ENCODE measurements at regions not wholly inside any gene's neighbourhood (a gene's known extent, or its start where the extent isn't known, plus 50 kb on each side); places are given as distances from the start of the nearest gene placed in this dataset.
"Not testable (repeated sequence)": the region's sequence is repeated elsewhere in the genome, so short reads cannot be mapped to it uniquely, and the experiment has no call there.

- ATAC-seq: not testable (repeated sequence)
Observed at GRCh38 chr5:155586808-155587207, 573.3 kb downstream of the KIF4B start.

GRCh38 chr5:155587458-155587857 lies 573.9 kb downstream of the KIF4B start:
- ATAC-seq: no peak
- TF ChIP-seq ZNF565 (CRISPR knock-in tag; conservative IDR thresholded peaks at IDR 0.05; ENCODE audit: low read depth) (no peak), TOX (CRISPR knock-in tag; IDR thresholded peaks at IDR 0.05; ENCODE audit: borderline replicate concordance) (no peak), GLIS3 (CRISPR knock-in tag; IDR thresholded peaks at IDR 0.05) (no peak), TSHZ2 (CRISPR knock-in tag; IDR thresholded peaks at IDR 0.05) (no peak), CREB5 (CRISPR knock-in tag; IDR thresholded peaks at IDR 0.05; ENCODE audit: low read depth) (no peak), ZFP3 (CRISPR knock-in tag; IDR thresholded peaks at IDR 0.05) (no peak), BACH2 (CRISPR knock-in tag; IDR thresholded peaks at IDR 0.05; ENCODE audit: borderline replicate concordance) (no peak)

- ATAC-seq: no peak
- no peak for TF ChIP-seq ZC3H10 (CRISPR knock-in tag; IDR thresholded peaks at IDR 0.05)
- TF ChIP-seq OSR1 (CRISPR knock-in tag; IDR thresholded peaks at IDR 0.05): no peak
- TF ChIP-seq CSDC2 (CRISPR knock-in tag; IDR thresholded peaks at IDR 0.05): no peak
- TF ChIP-seq BACH2 (CRISPR knock-in tag; IDR thresholded peaks at IDR 0.05; ENCODE audit: borderline replicate concordance): no peak
- TF ChIP-seq ZNF70 (CRISPR knock-in tag; IDR thresholded peaks at IDR 0.05): no peak
- no peak for TF ChIP-seq TCF4 (CRISPR knock-in tag; IDR thresholded peaks at IDR 0.05; ENCODE audit: borderline replicate concordance)
Observed at GRCh38 chr5:155591273-155591672, 577.7 kb downstream of the KIF4B start.

GRCh38 chr5:155594270-155594669 lies 580.7 kb downstream of the KIF4B start:
- no peak for TF ChIP-seq CSDC2 (CRISPR knock-in tag; IDR thresholded peaks at IDR 0.05)
- TF ChIP-seq ZC3H10 (CRISPR knock-in tag; IDR thresholded peaks at IDR 0.05): no peak

GRCh38 chr5:155595791-155596190 lies 582.2 kb downstream of the KIF4B start:
- TF ChIP-seq ZNF565 (CRISPR knock-in tag; conservative IDR thresholded peaks at IDR 0.05; ENCODE audit: low read depth): no peak

More at GRCh38 chr5:155594270-155594669, 580.7 kb downstream of the KIF4B start:
- ATAC-seq: no peak

GRCh38 chr5:155598552-155598951 lies 585.0 kb downstream of the KIF4B start:
- ATAC-seq: no peak
- TF ChIP-seq ZNF8 (CRISPR knock-in tag; IDR thresholded peaks at IDR 0.05) (no peak), ARNTL (CRISPR knock-in tag; IDR thresholded peaks at IDR 0.05; ENCODE audit: borderline replicate concordance, low read depth) (no peak), TSHZ2 (CRISPR knock-in tag; IDR thresholded peaks at IDR 0.05) (no peak), PPARA (CRISPR knock-in tag; IDR thresholded peaks at IDR 0.05; ENCODE audit: borderline replicate concordance) (no peak), TOX (CRISPR knock-in tag; IDR thresholded peaks at IDR 0.05; ENCODE audit: borderline replicate concordance) (no peak), ZC3H10 (CRISPR knock-in tag; IDR thresholded peaks at IDR 0.05) (no peak)

More at GRCh38 chr5:155595791-155596190, 582.2 kb downstream of the KIF4B start:
- ATAC-seq: no peak

- ATAC-seq: no peak
- TF ChIP-seq TSHZ2 (CRISPR knock-in tag; IDR thresholded peaks at IDR 0.05): no peak
- no peak for TF ChIP-seq ZNF565 (CRISPR knock-in tag; conservative IDR thresholded peaks at IDR 0.05; ENCODE audit: low read depth)
- TF ChIP-seq CSDC2 (CRISPR knock-in tag; IDR thresholded peaks at IDR 0.05): no peak
- no peak for TF ChIP-seq PPARA (CRISPR knock-in tag; IDR thresholded peaks at IDR 0.05; ENCODE audit: borderline replicate concordance)
- TF ChIP-seq CREB5 (CRISPR knock-in tag; IDR thresholded peaks at IDR 0.05; ENCODE audit: low read depth): no peak
- TF ChIP-seq ESRRG (CRISPR knock-in tag; IDR thresholded peaks at IDR 0.05): no peak
- TF ChIP-seq RARB (CRISPR knock-in tag; IDR thresholded peaks at IDR 0.05): no peak
- TF ChIP-seq OSR1 (CRISPR knock-in tag; IDR thresholded peaks at IDR 0.05): no peak
- no peak for TF ChIP-seq ARNTL (CRISPR knock-in tag; IDR thresholded peaks at IDR 0.05; ENCODE audit: borderline replicate concordance, low read depth)
- TF ChIP-seq ZNF70 (CRISPR knock-in tag; IDR thresholded peaks at IDR 0.05): no peak
- TF ChIP-seq TOX (CRISPR knock-in tag; IDR thresholded peaks at IDR 0.05; ENCODE audit: borderline replicate concordance): no peak
- TF ChIP-seq BACH2 (CRISPR knock-in tag; IDR thresholded peaks at IDR 0.05; ENCODE audit: borderline replicate concordance): no peak
- no peak for TF ChIP-seq ISL1 (CRISPR knock-in tag; IDR thresholded peaks at IDR 0.05)
Observed at GRCh38 chr5:155605920-155606319, 592.4 kb downstream of the KIF4B start.

Measured in SK-N-SH treated with all-trans-retinoic acid at 6 μM for 48 hours (cell line).